GM18858 (cell line): ENCODE measurements at regions not wholly inside any gene's neighbourhood (a gene's known extent, or its start where the extent isn't known, plus 50 kb on each side); places are given as distances from the start of the nearest gene placed in this dataset.
A peak's percentile ranks its signal among the peaks of the same experiment; 100 is the strongest.

Experiments used
- ATAC-seq: cut with Tn5 transposase; IDR thresholded peaks from one replicate; pipeline ENCODE4 v1.9.1; 2021; ENCODE audit not compliant: unreplicated experiment

DNA sequence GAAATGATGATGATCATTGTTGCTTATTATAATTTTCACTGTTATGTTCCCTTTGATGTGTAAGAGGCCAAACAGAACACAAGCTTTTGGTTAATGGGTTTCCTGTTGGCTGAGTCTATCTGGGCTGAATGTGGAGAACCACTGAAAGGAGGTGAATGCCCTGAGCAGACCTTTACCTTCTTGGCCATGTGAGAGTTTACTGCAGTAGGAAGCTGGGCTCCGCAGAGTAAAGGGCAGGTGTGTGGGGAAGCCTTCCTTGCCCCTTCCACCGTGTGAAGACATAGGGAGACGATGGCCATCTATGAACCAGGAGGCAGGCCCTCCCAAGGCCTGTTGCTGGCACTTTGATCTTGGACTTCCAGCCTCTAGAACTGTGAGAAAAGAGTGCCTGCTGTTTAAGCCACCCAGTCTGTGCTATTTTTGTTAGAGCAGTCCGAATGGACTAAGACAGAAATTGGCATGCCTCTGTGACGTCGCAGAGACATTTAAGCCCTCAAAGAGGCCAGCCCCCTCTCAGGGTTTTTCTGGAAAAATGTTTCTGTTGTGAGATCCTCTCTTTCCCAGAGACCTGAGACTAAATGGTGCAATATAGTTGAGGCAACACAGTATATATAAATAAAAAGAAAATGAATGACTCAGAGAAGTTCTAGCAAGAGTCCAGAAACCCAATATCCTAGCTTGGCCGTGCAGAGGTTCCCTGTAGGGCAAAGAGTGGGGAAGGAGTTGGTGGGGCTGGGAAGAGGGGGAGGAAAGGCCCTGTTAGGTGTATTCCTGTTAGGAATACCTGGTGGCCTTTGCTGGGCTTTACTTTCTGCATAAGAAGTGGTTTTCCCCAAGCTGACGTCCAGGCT lies 121.9 kb upstream of the LGALSL start:
- ATAC-seq: no peak

DNA sequence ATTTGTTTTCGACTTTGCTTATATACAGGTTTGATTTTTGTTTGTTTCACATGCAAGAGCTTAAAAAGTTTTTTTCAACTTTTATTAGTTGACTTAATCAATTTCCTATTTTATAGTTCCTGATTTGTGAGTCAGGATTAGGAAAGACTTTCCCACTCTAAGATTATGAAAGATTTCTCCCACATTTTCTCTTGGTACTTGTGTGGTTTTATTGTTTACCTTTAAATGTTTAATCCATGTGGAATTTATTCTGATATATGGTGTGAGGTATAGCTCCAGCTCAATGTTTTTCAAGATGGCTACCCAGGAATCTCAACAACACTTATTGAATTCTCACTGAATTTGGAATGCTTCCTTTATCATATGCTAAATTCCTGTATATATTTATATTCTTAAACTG lies 117.8 kb upstream of the LGALSL start:
- no peak for ATAC-seq

DNA sequence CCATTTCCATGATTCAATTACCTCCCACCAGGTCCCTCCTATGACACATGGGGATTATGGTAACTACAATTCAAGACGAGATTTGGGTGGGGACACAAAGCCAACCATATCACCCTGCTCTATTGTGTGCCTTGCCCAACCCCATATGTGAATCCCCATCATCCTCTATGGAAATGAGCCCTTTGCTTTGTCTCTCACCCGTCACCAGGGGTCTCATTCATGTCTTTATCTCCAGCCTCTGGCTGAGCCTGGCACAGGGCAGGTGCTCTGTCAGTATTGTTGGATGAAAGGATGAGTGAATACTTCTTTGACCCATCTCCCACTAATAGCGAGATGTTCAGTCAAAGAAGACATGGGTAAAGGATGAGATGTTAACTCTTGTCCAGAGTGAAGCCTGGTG lies 116.6 kb upstream of the LGALSL start:
- no peak for ATAC-seq

DNA sequence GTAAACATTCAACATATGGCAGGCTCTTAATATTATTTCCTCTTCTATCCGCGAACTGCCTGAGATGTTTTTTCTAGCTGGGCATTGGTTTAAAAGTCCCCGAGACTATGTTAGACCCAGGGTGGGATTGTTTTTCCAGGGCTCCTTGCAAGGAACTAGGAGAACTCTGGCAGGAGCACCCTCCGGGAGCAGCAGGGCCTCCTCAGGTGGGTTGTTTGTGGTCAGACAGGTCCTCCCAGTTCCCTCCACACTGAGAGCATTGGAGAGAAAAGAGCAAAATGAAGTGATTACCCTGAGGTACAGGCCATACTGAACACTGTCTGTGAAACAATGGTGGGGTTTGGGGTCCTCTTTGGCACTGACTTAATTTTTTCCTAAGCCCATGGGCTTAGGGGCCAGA lies 115.9 kb upstream of the LGALSL start:
- no peak for ATAC-seq

DNA sequence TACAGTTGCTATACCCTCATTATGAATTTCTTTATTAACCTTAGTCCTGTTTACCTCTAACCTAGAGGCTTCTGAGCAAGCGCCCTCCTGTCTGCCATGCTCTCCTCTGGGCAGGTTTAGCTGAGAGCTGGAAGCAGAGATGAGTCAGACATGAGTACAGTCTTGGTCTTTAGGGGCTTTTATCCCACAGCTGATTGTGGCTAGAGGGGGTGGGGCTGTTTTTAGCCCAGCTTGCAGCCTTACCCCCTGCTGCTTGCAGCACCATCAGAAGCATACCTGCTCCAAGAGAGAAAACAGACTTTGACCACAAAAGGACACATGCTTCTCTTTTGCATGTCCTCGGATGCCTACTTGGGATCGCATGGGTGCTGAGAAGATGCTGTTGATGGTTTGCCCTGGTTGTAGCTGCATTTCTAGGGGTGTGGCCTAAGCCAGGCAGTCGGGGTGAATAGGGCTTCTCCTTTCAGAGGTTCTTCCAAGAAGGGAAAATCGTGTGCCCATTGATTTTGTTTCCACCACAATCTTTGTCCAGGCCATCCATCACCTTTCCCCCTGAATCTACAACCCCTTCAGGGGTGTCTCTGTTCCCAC lies 115.0 kb upstream of the LGALSL start:
- no peak for ATAC-seq

DNA sequence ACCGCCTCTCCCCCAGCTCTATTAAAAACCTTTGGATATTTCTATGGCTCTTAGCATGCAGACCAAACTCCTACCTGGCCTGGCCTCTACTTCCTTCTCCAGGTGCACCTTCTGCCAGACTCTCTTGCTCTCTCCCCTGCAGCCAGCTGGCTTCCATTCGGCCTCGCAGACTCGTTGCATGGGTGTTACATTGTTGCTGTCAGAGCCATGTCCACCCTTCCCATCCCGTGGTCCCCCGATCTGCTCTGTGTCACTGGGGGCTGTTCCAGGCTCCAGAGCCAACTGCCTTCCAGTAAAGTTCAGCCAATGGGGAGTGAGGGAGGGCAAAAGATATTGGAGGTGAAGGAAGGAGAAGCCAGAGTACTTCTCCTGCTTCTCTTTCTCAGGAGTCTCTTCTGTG lies 112.5 kb upstream of the LGALSL start:
- ATAC-seq: no peak

DNA sequence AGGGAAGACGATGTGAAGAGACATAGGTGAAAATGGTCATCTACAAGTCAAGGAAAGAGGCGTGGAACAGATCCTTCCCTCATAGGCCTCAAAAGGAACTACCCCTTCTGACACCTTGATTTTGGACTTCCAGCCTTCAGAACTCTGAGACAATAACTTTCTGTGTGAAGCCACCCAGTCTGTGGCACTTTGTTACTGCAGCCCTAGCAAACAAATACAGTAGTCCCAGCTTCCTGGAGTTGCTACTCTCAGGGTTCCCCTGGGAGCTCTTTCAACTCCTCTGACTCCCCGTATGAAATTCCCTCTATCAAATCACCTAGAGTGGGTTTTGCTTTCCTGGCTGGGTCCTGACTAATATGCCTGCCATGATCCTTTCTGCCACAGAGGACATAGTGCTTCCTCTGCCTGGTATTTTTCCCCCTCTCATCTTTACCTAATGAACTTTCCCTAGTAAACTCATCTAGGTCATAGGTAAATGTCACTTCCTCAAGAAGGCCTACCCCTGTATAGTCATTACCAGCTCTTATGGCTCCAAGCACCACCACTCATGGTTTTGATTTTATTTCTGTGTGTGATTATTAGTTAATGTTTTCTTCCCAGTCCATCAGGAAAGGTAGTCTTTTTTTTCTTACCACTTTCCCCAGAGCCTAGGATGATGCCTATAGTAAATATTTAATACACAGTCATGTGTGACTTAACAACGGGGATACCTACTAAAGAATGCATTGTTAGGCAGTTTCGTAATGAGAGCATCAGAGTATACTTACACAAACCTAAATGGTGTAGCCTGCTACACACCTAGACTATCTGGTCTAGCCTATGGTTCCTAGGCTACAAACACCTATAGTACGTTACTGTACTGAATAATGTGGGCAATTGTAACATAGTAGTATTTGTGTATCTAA lies 111.5 kb upstream of the LGALSL start:
- no peak for ATAC-seq

DNA sequence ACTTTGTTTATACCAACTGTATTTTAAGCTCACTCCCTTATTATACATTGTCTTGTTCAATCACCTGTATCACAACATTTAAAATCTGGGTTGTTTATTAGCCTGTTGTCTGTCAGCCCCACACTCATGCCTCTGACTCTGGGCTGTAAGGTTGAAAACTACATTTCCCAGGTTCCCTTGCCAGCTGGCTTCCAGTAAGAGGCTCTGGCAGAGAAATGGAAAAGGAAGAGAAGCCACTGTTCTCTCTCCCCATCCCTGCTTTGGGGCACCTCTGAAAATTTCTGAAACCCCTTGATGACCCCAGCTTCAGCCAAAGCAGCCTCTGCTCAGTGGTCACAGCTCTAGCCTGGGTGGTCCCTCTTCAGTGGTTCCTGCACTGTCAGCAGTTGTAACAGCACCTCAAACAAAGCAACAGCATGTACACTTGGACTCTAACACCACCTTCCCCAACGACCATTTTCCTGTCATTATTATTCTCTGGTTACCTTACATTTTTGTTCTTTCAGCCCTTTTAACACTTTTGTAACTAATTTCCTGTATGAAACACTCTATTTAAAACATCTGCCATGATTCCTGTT lies 108.9 kb upstream of the LGALSL start:
- ATAC-seq: no peak

DNA sequence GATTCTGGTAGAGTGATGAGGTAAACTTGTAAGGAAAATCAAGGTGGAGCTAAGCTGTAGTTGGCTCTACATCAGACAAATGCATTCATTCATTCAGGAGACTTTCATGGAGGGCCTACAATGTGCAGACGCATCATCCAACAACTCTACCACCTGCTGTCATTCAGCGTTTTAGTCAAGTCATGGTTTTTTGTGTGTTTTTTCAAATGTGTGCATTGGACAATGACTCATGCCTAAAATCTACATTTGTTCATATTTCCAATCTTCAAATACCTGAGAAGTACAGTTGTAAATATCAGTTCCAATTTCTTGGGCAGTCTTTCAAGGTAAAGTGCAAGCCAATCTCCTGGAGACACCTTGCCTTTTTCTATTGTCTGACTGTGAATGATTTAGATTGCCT lies 108.0 kb upstream of the LGALSL start:
- no peak for ATAC-seq

DNA sequence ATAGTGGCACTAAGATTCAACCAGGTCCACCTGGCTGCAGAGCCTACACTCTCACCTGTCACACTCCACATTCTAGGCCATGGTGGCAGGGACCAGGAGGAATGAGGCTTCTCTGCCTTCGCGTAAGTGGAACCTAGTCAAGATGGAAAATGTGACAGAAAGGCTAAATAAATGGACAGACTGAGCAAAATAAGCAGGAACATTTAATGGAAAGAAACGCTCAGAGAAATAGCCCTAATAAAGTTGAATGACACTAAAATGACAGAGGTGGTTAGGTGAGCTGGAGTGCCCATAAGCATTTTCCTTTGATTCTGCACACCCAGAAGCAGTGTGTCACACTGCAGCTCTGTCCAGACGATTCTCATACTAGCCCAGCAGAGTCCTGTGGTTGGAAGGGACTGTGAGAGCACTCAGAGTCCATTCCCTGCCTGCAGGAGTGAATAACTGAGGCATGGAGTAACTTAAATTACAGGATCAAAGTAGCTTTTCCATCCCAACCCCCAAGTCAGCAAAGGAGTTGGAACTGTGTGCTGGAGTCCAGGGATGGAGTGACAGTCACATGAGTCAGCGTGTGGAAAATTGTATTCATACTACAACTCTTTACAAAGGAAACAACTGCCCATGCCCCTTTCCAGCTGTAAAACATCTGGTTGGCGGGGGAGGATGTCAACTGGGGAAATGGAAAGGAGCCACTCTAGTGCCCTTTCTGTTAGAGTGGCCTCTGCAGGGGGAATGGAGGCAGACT lies 105.4 kb upstream of the LGALSL start:
- ATAC-seq: no peak

DNA sequence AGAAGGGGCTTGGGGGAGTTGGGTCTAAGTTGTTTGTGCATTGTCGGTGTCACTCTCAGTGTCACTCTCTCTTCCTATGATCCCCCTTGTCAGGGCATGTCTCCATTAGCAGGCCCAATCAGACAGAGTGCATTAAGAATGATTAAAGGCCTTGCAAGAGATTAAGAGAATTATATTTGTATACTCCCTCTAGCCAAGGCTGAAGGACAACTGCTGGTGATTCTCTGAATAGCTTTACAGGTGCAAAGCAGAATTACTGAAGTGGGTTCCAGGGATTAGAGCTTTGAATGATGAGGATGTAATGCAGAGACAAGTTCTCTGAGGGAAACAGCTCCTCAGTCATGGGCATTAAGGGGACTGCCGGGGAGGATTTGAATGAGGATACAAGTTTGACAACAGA lies 104.8 kb upstream of the LGALSL start:
- ATAC-seq: no peak

DNA sequence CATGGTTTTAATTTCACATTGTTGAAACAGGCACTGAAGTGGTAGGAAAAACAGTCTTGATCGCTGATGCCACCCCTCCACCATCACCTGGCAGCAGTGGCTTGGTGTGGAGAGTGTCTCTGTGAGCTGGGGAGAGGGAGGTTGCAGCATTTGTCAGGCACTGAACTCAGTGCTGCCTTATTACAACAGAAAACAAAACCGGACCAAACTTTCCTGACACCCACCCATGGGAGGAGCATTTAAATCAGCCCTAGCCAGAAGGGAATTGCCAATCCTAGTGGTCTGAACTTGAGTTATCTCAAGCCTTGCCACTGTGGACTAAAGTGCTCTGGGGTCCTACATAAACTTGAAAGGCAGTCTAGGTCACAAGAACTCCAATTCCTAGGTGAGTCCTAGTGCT lies 103.0 kb upstream of the LGALSL start:
- ATAC-seq: no peak

DNA sequence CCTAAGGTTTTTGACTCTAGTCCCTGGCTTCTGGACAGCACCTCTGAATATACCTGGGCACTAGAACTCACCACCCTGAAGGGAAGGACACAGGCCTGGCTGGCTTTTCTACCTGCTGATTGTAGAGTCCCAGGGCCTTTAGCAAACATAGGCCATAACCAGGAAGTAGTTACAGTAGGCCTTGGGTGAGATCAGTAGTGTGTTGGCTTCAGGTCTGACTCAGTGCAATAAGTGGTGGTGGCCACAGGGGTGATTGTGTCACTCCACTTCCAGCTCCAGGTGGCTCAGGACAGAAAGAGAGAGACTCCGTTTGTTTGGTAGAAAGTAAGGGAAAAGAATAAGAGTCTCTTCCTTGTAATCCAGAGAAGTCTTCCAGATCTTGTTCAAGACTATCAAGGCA lies 101.7 kb upstream of the LGALSL start:
- ATAC-seq: no peak

DNA sequence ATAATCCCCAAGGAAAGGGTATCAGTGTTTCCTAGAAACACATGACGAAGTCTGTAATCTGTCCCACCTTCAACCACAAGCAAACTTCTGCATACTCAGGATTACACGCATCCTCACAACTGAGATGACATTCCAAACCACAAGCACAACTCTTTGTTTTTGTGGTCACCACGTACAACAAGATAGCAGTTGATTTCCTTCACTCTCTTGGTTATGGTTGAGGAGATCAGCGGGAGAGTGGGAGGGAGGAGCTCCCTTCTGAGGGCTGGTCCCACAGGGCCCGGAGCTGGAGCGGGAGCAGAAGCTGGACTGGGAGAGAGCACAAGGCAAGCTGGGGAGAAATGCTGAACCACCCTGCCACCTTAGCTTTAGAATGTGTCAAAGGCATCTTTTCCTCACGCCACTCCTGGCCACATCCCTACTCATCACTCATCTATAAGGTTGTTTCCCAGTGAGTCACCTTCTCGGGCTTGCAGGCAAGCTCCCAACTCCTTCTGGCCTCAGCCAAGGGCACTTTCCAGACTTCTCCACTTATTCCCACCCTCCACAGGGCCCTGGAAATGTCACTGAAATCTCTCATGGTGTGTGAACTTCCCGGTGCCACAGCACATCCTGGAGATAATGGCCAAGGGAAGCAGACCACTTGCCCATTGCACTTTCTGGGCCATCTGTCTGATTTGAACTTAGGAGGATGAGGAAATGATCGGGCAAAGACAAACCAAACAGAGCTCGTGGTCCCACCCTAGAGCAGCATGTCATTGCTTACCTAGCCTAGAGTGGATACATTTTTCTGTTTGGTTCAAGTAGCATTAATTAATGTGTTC lies 98.9 kb upstream of the LGALSL start:
- ATAC-seq: no peak

DNA sequence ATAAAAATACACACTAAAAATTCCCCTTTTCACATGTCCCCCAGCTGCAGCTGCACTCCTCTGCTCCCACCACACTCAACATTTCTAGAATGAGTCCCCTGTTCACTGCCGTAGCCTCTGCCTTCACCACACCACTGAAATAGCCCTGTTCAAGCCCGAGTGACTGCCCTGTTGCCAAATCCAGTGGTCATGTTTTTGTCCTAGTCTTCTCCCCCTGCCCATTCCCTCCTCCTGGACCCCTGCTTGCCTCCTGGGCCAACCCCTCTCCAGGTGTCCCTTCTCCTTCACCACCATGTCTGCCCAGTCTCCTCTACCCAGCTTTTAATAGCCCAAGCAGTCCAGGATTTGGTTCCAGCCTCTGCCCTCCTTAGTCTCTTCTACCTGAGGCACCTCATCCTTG lies 97.1 kb upstream of the LGALSL start:
- no peak for ATAC-seq

DNA sequence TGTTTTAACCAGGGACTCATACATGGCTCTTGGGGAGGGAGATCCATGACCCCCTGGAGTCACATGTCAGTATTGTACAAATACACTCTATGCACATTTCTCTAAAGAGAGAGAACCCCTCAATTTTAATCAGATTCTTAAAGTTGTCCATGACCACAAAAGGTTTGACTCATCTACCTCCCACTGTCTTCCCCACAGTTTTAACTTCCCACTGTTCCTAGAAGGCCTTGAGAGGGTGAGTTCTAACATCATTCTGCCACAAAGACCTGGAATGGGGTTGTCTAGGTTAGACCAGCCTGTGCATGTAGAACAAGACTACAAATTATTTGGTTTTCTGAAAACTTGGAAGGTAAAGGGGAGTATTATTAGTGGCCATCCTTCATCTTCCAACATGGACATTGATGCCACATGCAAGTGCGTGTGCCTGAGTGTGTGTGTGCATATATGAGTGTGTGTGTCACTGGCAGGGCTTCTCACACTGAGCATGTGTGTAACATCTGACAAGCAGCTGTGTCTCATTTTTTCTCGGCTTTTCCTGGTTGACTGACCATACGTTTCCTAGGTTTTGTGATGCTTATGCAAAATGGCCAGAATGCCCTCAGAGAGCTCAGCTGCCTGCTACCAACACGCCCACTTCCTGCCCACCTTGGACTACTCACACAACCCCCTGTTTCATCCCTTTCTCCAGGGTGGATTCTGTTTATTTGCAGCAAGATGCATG lies 94.6 kb upstream of the LGALSL start:
- ATAC-seq: peak; percentile 14

DNA sequence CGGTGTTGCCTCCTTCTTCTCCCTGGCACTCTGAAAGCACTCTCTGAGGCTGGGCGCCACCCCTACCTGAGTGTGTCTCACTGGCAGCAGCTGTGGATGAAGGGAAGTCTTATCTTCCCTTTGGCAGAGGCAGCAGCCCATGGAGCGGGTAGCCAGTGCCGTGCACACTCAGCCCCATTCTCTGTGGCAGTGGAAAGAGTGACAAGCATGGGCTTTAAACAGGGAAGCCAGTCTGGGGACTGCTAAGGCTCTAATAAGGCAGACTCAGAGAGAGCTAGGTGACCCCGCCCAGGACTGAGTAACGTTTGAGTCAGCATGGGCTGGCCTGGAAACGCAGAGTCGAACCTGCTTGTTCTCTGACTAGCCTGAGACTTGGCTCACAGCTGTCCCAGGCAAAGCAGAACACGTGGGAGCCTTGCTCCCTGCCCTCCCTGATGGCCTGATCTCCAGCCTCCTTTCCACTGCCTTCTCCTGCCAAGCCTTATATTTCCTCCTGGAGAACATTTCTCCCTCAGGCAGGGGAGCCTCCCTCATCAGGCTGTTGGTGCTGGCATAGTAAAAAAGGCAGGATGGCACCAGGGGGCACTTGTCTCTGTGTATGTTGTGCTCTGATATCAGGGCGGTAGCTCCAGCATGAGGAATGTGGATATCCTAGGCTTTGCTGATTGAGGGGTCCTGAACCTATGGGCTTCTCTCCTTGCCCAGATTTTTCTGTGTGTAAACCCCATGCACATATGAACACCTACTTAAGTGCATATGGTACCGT lies 93.9 kb upstream of the LGALSL start:
- peak; percentile 65 for ATAC-seq

DNA sequence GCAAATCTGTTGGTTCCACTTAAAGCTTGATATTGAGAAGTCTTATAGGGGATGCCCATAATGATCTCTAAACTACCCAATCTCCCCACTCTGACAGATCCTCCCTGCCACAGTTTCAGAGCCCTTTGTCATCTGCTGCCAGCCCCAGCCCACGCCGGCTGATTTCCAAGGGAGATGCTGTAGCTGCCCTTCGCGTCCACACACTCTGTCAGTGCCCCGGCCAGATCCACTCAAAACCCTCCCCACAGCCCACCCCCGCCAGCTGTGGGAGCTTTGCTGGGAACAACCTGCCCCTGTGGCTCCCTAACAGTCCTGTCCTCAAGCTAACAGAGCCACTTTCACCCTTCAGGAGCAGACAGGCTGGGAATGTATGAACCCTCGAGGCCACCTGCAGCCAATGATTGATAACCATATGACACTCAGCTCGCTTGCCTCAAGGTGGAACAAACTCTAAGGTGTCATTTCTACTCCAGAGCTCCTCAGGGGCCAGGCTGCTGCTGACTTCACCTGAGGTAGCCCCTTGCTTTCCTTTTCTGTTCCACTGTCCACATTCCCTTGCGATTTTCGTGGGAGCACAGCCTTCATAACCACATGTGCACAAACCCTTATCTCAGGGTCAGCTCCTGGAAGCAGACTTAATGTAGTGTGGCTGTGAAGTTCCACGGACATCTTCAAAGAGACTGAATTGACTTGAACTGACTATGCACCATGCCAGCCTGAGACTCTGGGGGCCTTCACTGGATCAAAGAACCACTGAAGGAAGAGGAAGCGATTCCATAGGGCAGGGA lies 92.6 kb upstream of the LGALSL start:
- ATAC-seq: no peak
